Activated T-cell treated with anti-CD3 and anti-CD28 coated beads, Interleukin-2, amount 50 U/mL, for 1 hour (primary cell): ENCODE measurements at regions not wholly inside any gene's neighbourhood (a gene's known extent, or its start where the extent isn't known, plus 50 kb on each side); places are given as distances from the start of the nearest gene placed in this dataset.
"Not testable (repeated sequence)": the region's sequence is repeated elsewhere in the genome, so short reads cannot be mapped to it uniquely, and the experiment has no call there.

ENCODE experiments used
- DNase-seq: peaks from one replicate; pipeline ENCODE4 v3.0.0-alpha.2; 2020

- no peak for DNase-seq
These were observed 523.9 kb downstream of the ADRA2A start for GRCh38 chr10:111600772-111601171.

GRCh38 chr10:111612273-111612672 is 535.4 kb downstream of the ADRA2A start:
- no peak for DNase-seq

- no peak for DNase-seq
These were observed 549.4 kb downstream of the GPAM start for GRCh38 chr10:111634191-111634590.

- no peak for DNase-seq
These were observed 537.5 kb downstream of the GPAM start for GRCh38 chr10:111646021-111646420.

GRCh38 chr10:111648046-111648445 is 535.5 kb downstream of the GPAM start:
- DNase-seq: no peak

- not testable (repeated sequence) for DNase-seq
These were observed 534.5 kb downstream of the GPAM start for GRCh38 chr10:111649080-111649479.

- no peak for DNase-seq
These were observed 533.5 kb downstream of the GPAM start for GRCh38 chr10:111650088-111650487.

GRCh38 chr10:111656066-111656465 is 527.5 kb downstream of the GPAM start:
- DNase-seq: no peak

GRCh38 chr10:111677759-111678158 is 505.8 kb downstream of the GPAM start:
- no peak for DNase-seq

- DNase-seq: no peak
These were observed 496.8 kb downstream of the GPAM start for GRCh38 chr10:111686796-111687195.

GRCh38 chr10:111698711-111699110 is 484.9 kb downstream of the GPAM start:
- no peak for DNase-seq

- no peak for DNase-seq
These were observed 479.6 kb downstream of the GPAM start for GRCh38 chr10:111703986-111704385.

- DNase-seq: no peak
These were observed 478.5 kb downstream of the GPAM start for GRCh38 chr10:111705021-111705420.

GRCh38 chr10:111706331-111706730 is 477.2 kb downstream of the GPAM start:
- DNase-seq: no peak

GRCh38 chr10:111707076-111707475 is 476.5 kb downstream of the GPAM start:
- no peak for DNase-seq

GRCh38 chr10:111709603-111710002 is 474.0 kb downstream of the GPAM start:
- DNase-seq: no peak

- DNase-seq: no peak
These were observed 467.5 kb downstream of the GPAM start for GRCh38 chr10:111716032-111716431.

- DNase-seq: no peak
These were observed 459.4 kb downstream of the GPAM start for GRCh38 chr10:111724121-111724520.

GRCh38 chr10:111725050-111725449 is 458.5 kb downstream of the GPAM start:
- DNase-seq: no peak

- no peak for DNase-seq
These were observed 451.3 kb downstream of the GPAM start for GRCh38 chr10:111732166-111732785.

GRCh38 chr10:111739125-111739873 is 444.3 kb downstream of the GPAM start:
- no peak for DNase-seq

GRCh38 chr10:111739874-111740139 is 443.8 kb downstream of the GPAM start:
- DNase-seq: no peak

GRCh38 chr10:111745982-111746381 is 437.6 kb downstream of the GPAM start:
- no peak for DNase-seq

- DNase-seq: no peak
These were observed 435.8 kb downstream of the GPAM start for GRCh38 chr10:111747751-111748150.

- DNase-seq: no peak
These were observed 435.4 kb downstream of the GPAM start for GRCh38 chr10:111748184-111748583.
